EH (cell line): ENCODE measurements at regions not wholly inside any gene's neighbourhood (a gene's known extent, or its start where the extent isn't known, plus 50 kb on each side); places are given as distances from the start of the nearest gene placed in this dataset.
"Not testable (repeated sequence)": the region's sequence is repeated elsewhere in the genome, so short reads cannot be mapped to it uniquely, and the experiment has no call there.

Source experiments
- DNase-seq: peaks from one replicate; pipeline ENCODE4 v3.0.0-alpha.2; 2015; ENCODE audit warnings: low read depth

- no peak for DNase-seq
Observed at GRCh38 chr5:129163810-129164378, 69.3 kb downstream of the ISOC1 start.

GRCh38 chr5:129170050-129170449 is 75.5 kb downstream of the ISOC1 start:
- no peak for DNase-seq

- no peak for DNase-seq
Observed at GRCh38 chr5:129171194-129171944, 76.8 kb downstream of the ISOC1 start.

- peak; percentile 0 for DNase-seq
Observed at GRCh38 chr5:129172580-129172979, 78.0 kb downstream of the ISOC1 start.

GRCh38 chr5:129173771-129174170 is 79.2 kb downstream of the ISOC1 start:
- DNase-seq, result no peak

GRCh38 chr5:129174480-129174879 is 79.9 kb downstream of the ISOC1 start:
- DNase-seq, result no peak

- DNase-seq, result no peak
Observed at GRCh38 chr5:129177451-129177850, 82.9 kb downstream of the ISOC1 start.

- no peak for DNase-seq
Observed at GRCh38 chr5:129199308-129199707, 104.8 kb downstream of the ISOC1 start.

GRCh38 chr5:129204525-129204924 is 110.0 kb downstream of the ISOC1 start:
- no peak for DNase-seq

GRCh38 chr5:129216001-129216400 is 121.5 kb downstream of the ISOC1 start:
- no peak for DNase-seq

GRCh38 chr5:129217179-129217578 is 122.6 kb downstream of the ISOC1 start:
- no peak for DNase-seq

- no peak for DNase-seq
Observed at GRCh38 chr5:129223178-129223577, 128.6 kb downstream of the ISOC1 start.

- no peak for DNase-seq
Observed at GRCh38 chr5:129228577-129228976, 134.0 kb downstream of the ISOC1 start.

- no peak for DNase-seq
Observed at GRCh38 chr5:129241755-129242154, 147.2 kb downstream of the ISOC1 start.

- no peak for DNase-seq
Observed at GRCh38 chr5:129243039-129243438, 148.5 kb downstream of the ISOC1 start.

GRCh38 chr5:129244478-129244877 is 149.9 kb downstream of the ISOC1 start:
- peak; percentile 15 for DNase-seq

- no peak for DNase-seq
Observed at GRCh38 chr5:129245489-129245888, 150.9 kb downstream of the ISOC1 start.

- no peak for DNase-seq
Observed at GRCh38 chr5:129246088-129246487, 151.5 kb downstream of the ISOC1 start.

GRCh38 chr5:129249886-129250285 is 155.3 kb downstream of the ISOC1 start:
- no peak for DNase-seq

GRCh38 chr5:129271308-129271707 is 176.8 kb downstream of the ISOC1 start:
- no peak for DNase-seq

- DNase-seq, result no peak
Observed at GRCh38 chr5:129284010-129284409, 176.1 kb upstream of the ADAMTS19 start.

GRCh38 chr5:129294216-129294615 is 165.9 kb upstream of the ADAMTS19 start:
- not testable (repeated sequence) for DNase-seq

GRCh38 chr5:129306725-129307124 is 153.4 kb upstream of the ADAMTS19 start:
- DNase-seq, result no peak

GRCh38 chr5:129322968-129323367 is 137.1 kb upstream of the ADAMTS19 start:
- no peak for DNase-seq
